Hematopoietic multipotent progenitor cell treated with erythropoietin and hydrocortisone succinate and interleukin-3 and kit ligand, for 15 days (in vitro differentiated cells): ENCODE measurements at regions not wholly inside any gene's neighbourhood (a gene's known extent, or its start where the extent isn't known, plus 50 kb on each side); places are given as distances from the start of the nearest gene placed in this dataset.

Experiments used
- DNase-seq: peaks from one replicate; pipeline ENCODE4 v3.0.0-alpha.2; 2015; ENCODE audit warnings: low spot score

DNA sequence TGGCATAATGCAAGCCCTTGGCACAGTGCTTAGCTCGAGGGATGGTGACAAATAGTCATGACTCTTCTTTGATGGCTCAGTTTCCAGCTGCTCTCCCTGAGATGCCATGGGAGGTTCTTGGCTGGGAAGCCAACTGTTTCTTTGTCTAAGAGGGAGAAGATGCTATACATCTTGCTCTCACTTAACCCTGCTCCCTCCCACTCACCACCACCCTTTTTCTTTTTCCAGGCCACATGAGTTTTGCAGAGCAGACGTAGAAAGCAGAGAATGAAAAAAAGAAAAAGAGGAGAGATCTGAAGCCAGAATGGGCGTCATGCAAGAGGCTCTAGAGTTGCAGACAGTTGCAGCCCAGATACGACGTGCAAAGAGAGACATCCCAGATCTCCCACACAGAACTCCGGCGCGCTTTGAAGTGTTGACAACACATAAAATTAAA is 160.5 kb downstream of the FGF18 start:
- DNase-seq: no peak

DNA sequence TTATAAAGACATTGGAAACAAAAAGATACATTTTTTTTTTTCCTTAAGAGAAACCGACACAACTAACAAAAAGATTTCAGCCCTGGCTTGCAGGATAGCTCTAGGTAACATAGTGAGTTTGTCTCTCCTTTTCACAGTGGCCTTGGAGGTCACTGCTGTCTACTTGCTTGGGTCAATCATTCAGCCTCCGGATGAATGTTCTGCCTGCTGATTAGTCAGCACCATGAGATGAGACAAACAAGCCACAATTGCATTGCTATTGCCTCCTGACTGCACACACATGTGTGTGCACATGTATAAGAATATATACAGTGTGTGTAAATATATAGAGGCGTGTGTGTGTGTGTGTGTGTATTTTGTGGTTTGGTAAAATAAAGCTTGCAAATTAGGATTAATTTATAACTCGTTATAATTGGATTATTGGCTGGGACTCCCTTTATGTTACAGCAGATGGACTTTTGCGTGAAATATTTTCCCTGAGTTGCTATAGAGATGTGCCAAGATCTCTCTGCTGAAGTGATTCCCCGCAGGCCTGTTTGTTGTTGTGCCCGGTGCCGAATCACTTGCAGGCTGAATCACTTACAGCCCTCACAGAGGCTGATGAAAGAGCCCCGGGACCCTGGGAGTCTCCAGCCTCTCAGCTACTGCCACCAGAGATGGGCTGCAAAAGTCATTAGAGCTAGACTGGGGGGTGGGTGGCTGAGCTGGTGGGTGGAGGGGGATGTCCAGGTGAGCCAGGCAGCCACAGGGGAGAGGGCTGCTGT is 161.2 kb downstream of the FGF18 start:
- DNase-seq: no peak

DNA sequence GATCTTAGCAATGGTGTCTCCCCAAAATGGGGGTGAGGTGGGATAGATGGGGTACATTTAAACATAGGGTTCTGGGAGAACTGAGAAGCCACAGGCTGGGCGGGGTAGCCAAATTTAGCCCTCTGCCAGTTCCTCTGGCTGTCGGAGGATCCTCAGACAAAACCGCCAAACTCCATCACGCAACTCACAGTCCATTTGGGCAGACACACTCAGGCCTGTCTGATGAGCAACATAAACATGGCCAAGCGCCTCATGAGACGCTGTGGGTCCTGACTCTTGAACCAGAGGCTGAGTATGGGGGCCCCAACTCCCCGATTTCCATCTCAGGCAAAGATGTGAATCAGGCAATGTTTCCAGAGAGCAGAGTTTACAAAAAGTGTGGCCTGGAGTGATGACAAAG is 162.3 kb downstream of the FGF18 start:
- no peak for DNase-seq

DNA sequence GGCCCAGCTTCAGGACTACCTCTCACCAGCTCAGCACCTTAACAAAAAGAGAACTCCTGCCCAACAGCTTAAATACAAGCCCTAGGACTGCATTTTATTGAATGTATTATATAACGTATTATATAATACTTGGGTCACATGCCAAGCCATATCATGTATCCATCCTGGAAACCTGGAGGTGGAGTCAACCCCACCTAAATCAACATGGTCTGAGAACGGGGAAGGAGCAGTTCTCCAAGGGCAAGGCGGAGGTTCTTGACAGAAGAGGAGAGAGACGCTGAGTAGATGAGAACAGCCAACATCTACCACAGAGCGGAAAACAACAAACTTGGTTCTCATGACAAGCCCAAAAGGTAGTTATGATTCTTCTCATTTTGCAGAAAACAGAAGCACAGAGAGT is 163.4 kb downstream of the FGF18 start:
- no peak for DNase-seq

DNA sequence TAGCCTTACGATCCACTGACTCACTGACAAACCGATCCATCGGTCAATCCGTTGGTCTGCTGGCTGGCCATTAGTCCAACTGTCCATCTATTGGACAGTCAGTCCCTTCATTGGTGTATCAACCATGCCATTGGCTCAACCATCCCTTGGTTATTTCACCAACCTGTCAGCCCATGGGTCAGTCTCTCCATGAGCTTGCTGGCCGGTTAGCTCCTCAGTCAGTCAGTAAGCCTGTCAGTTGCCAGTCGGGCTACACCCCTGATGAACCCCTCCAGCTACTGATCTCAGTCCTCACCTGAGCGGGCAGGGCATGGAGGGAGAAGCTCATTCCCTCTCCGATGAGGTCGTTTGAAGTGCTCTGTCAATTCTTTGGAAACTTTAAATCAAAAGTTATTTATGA is 166.5 kb downstream of the FGF18 start:
- no peak for DNase-seq

DNA sequence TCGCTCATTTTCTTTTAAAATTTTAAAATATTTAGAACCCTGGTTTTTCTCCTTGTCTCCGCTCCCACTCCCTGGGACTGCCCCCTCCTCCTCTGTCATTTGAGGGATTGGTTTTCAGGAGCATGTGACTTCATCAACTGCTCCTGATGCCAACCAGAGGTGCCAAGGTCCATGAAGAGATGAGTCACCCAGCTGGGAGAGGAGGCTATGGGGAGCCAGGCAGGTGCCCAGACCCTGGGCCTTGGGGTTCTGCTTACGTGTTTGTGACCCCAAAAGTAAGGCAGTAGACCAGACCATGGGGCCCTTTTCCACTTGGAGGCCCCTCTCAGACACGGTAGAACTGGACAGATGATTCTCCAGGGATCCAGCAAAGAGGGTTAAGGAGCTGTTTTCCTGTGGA is 167.0 kb downstream of the FGF18 start:
- DNase-seq: no peak

DNA sequence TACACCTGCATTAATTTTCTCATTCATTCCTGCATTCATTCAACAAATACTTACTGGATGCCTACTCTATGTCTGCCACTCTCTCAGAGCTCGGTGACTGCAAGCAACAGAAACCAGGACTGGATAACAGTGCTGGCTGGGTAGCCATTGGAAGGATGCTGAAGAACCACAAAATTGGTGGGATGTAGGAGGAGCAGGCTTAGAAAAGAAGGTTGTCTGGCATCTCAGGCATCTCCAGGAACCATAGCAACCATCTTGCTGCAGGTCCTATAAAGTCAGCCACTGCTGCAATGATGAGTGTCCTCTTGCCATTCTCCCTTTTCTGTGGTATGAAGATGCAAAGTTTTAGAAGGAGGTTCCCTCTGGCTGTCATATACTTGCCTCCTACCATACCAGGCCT is 168.6 kb downstream of the FGF18 start:
- no peak for DNase-seq

DNA sequence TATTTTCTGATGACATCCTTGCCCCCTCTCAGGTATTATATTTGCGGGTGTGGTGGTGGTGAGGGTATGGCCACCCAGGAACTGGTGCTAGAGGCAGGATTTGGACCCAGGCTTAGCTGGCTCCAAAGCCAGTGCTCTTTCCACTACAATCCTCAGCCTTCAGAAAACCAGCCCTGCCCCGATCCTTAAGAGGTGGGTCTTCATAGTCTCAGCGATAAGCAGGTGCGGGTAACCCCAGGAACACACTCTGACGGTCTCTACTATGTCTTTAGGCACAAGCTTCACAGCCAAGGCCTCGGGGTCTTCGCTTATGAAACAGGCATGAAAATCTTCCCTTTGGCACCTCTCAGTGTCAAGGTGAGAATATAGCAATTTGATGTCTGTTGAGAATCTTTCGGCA is 169.3 kb downstream of the FGF18 start:
- DNase-seq: no peak

DNA sequence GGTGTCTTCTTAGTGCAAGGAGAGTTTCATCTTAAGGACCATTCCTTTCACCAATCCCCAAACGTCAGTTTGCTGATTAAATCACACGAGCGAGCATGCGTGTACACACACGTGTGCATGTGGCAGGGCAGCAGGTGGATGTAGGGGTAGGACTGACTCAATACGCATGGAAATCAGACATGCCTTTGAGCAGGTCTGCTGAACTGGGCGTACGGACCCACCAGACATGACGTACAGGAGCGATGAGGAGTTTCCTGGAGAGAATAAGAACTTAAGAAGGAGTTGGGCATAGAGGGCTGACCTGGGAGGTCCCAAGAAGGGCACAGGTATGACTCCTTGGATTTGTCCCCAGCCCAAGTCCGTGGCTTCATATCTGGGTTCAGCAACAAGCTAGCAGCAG is 170.0 kb downstream of the FGF18 start:
- DNase-seq: no peak

DNA sequence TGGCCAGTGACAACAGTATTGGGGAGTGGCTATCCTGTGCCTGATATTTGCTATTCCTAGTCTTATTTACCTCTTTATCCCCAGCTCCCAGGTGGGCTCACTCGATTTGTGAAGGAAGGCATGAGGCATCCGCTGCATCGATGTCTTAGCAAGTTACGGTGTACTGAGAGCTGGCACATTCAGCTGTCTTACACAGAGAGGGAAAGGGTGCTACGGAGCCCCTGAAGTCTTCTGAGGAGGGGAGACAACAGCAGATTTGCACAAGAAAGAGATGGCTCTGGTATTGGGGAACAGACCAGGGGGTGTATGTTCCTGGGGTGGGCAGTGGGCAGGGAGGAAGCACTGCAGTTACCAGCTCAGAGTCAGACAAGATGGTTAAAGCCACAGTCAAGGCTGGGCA is 172.6 kb downstream of the FGF18 start:
- no peak for DNase-seq

DNA sequence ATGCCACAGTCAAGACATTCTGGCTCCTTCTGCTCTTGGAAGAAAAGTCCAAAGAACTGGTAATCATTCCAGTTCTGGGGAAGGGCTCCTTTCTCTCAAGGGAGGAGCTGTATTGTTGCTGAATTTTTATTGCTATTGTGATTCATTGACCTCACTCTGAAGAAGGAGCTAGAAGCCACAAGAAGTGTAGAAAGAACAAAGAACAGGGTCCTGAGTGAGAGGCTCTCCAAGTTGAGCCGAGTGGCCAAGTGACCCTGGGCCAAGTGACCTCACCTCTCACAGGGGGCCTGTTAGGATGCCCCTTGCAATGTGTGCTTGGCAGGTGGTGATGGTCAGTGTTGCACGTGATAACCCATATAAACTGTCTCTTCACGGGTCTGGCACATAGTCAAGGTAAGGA is 173.3 kb downstream of the FGF18 start:
- DNase-seq: no peak

DNA sequence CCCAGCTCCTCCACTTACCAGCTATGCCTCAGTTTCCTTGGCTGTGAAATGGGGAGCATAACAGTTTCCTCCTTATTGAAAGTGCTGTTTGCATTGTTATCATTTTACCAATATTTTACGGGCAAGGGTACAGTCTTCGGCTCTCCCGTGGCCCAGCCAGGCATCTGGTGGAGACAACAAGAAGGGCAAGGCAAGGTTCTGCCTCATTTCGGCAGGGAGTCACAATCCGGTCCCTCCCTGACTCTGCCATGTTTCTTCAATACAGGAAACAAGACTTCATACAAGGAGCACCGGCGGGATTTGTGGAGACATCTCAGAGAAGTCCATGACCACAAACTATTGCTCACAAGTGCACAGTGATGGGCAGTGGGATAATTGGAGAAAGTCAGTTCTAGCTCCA is 174.0 kb downstream of the FGF18 start:
- no peak for DNase-seq

DNA sequence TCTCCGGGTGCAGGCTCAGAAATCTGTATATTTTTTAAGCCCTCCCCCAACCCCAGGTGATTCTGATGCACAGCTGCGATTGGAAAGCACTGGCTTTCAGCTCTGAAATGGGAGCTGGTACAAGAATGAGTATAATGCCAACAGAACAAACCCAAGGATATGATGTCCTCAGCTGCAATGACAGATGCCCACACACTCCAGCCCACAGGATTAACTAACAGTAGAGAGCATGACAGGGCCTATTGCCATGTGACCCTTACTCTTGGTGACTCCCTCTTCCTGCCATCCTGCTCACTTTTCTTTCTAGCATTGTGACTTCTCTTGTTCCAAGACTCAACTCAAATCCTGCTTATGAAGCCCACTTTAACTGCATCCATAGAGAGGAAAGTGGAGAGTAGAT is 174.5 kb downstream of the FGF18 start:
- DNase-seq: no peak

DNA sequence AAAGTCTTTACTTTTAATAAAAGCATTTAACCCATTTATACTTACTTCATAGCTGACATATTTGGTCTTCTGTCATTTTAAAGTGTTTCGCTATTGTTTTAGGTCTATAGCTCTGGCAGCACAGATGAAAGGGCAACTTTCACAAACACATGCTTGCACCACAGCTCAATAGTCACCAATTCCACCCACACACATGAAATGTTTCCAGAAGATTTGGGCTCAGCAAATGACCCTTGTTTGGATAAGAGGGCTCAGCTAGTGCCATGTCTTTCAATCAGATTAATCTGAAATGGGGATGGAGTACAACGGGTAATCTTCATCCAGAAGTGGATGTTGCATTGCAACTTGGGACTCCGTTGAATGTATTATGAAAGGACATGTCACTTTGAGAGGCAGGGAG is 176.0 kb downstream of the FGF18 start:
- DNase-seq: no peak

DNA sequence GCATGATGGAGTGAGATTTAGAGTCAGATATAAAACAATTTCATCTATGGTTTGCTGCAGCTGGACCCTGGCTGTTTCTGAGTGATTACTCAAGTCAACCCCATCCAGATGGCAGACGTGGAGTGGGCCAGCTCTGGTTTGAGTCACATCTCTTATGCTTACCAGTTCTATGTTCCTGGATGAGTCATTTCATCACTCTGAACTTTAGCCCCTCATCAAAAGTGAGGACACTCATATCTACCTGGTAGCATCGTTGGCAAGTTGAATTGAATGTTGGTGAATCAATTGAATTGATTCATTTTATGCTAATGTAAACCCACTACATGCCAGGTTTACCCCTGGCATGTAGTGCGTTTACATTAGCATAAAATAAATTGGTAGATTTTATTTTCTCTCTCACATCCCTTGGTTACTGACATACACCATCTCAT is 176.4 kb downstream of the FGF18 start:
- no peak for DNase-seq

DNA sequence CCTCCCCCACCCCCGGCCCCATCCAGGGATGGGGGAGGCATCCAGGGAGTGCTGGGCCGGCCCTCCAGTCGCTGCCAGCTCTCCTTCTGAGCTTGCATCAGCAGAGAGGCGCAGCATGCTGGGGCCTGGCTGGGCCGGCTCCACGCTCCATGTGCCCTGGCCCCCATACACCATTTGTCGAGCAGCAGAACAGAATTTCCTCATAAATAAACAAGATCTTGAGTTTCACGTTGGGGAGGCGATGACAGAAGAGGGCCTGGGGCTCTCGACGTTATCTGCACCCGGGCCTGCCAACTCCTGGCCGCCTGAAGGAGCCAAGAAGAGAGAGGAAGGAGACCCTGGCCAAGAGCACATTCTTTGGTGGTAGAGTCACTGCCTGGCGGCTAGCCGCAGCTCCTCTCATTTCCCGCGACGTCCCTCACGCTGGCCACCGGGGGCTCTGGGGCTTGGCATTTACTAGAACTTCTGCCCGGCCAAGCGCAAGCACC is 177.0 kb downstream of the FGF18 start:
- DNase-seq: no peak

DNA sequence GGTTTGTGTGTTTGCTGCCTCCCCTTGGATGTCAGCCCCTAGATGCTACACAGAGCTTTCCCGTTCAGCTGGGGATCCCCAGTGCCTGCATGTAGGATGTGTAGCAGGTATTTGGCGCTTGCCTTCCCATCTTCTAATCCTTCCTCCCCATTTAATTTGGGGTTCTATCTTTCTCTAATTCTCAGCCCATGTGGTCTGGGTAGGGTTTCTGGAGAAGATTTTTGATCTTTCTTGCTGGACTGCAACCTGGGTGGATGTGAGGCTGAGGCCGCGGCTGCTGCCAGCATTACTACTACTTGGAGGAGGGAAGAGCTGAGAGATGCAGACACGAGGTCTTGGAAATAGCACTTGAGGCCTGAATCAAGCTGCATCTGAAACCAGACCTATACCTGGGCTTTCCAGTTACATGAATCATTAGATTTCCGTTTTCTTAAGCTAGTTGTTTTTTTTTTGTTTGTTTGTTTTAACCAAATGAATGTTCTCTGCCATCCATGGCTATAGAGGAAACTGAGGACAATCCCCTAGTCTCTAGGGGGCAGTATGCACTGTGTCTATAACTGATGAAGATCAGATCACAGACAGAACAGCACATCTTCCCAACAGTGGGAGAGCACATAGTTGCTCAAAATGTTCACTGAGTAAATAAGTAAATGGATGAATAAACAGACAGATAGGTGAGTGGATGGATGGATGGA is 178.6 kb downstream of the FGF18 start:
- DNase-seq: no peak

DNA sequence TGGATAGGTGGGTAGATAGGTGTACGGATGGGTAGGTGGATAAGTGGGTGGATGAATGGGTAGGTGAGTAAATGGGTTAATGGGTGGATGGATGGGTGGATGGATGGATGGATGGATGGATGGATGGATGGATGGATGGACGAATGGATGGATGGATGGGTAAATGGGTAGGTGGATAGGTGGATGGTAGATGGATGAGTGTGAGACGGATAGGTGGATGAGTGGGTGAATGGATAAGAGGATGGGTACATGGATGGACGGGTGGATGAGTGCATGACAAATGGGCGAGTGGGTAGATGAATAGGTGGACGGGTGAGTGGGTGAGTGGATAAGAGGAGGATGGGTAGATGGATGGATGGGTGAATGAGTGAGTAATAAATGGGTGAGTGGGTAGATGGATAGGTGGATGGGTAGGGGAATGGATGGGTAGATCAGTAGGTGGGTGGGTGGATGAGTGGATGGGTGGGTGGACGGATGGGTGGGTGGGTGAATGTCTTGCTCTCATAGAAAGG is 179.2 kb downstream of the FGF18 start:
- DNase-seq: no peak

DNA sequence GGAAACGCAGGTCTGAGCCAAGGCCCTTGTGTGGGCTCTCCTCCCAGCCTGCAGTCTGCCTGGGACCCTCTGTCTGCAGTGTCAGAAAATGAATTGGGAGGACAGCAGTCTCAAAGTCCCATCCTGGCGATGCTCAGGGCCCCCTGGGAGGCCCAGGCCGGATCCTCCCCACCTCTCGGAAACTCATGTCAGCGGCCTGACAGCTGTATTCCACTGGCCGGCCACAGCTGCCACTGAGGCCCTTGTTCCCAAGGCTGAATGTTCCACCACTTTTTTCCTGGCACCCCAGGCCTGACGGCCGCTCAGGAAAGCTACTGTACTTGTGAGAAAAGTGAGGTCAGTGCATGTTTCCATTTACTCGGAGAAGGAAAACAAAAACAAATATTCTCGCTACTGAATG is 180.0 kb downstream of the FGF18 start:
- no peak for DNase-seq

DNA sequence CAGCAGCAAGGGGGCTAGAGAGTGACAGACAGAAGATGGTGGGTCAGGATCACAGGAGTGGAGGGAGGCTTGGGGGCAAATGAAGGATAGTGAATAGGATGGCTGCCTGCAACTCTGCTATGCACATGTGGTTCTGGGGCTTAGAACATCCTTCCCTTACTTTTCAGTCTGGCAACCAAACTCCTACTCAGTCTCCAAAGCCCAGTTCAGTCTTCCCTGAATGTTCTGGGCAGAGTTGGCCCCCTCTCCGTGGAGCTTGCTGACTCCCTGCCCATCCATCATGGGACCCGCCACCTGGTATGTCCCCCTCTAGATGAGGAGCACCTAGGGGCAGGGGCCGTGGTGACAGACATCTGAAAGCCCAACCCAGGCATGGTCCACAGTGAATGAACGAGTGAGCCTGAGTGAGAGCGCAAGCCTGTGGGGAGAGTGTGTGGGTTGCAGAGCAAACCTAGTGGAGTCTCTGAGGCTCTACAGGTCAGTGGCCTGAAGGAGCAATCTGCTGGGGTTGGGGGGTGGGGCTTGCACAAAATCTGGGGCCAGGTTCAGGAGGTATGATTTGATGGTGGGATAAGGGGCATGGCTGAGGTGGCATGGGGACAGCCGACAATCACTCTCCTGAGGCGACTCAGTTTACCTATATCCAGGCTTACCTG is 180.6 kb downstream of the FGF18 start:
- no peak for DNase-seq

DNA sequence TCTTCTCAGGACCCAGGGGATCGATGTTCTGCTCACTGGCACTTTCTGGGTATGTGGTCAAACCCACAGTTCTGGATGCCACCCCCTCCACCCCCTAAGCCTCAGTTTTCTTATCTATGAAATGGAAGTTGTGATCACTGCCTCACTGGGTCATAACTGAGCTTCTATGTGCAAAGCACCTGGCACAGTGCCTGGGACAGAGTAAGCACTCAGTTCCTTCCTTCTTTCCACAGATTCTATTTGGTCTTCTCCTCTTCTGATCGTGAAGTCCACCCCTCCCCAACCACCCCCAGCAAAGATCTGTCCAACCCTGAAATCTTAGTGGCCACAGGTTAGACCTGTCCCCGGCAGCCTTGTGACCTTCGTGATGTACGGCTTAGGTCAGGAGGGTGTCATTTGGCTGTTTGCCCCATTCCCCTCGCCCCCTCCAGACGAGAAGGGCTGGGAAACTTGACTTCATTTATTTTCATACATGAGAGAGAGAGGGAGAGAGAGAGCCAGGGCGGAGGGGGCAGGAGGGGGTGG is 181.4 kb downstream of the FGF18 start:
- no peak for DNase-seq

DNA sequence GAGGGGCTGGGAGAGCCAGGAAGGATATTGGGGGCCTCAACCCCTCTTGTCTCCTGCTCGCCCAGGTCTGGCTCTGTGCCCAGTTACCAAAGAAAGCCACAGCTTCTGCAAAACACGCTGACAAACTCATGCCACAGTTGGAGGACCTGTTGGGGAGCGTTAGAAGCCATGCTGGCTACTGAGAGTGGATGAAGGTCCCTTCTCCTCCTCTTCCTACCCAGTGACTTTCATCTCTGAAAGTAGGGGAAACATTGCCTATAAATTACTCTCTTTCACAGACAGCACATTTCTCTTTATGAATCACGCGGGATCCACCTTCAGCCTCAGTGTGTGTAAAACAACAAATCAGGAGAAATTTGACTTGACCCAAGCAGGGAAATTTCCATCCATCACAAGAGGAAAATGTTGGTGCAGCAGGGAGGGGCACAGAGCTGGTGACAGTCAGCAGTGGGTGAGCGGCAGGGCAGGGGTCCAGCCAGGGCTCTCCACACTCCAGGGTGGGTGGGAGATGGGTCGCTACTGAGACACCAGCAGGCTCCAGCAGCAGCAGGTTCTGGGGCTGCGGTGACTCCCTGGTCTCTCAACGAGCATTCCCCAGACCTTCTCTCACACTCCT is 181.9 kb downstream of the FGF18 start:
- DNase-seq: no peak
